ENCODE measurements at regions not wholly inside any gene's neighbourhood (a gene's known extent, or its start where the extent isn't known, plus 50 kb on each side); places are given as distances from the start of the nearest gene placed in this dataset.

DNA sequence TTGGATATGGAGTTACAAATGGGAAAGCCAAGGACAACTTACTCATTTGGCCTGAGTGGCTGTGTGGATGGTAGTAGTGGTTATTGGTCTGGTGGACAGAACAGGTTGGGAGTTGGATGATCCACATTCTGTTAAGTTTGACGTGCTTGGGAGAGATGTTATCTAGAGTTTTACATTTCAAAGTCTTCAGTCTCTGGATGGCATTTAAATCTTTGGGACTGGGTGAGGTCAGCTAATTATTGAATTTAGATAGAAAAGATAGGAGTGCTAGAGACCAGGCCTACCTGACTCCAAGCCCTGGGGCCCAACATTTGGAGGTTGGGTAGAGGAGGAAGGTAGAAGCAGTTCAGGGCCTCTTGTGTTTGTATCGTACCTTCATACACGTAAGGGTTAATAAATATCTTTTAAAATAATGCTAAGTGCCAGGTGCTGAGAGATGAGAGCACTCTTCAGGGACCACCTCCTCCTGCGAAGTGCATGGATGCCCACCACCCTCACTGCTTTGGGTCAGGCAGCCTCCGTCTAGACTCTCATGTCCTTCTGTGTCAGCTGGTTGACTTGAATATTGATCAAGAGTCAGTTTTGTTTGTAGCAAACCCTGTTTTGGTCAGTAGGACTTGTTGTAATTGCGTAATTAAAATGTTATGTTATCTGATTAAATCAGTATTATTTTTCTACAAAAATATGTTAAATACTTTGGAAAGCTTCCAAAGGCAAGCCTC, 460.4 kb upstream of the RGS6 start:
- H3K27ac Mint-ChIP-seq (ENCODE audit: unreplicated experiment), result no peak overlapping the region

DNA sequence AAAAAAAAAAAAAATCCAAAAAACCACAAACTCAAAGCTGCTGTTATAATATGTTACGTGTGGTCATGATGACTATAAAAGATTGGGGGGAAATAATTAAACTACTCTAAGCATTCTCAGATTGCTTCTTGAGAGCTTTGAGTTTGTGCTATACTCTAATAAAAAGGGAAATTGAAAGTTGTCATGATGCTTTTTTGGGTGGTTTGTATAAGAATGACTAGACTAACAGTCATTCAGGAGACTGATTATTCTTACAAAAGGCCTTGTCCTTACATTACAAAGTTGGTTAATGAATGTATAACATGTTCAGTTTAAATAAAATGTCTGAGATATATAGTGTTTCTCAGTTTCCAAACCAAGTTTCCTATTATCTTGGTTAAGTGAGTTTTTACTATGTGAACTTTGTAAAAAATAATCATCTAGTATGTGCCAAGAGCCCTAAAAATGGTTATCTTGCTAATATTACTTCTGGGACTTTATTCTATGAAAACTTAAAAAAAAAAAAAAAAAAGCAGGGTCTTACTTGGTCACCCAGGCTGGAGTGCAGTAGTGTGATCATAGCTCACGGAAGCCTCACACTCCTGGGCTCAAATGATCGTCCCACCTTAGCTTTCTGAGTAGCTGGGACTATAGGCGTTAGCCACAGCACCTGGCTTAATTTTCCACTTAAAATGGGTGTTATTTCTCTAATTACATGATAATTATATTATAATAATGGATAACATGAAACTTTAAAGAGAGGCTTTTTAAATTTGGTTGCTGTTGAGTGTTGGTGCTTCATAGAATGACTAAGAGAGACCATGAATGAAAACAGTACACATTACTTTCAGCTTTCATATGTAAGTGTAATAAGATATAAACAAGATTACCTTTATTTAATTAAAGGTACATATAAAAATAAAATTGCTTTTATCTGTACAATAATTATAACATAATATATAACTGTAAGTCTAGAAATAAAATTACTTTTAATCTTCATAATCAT, 459.6 kb upstream of the RGS6 start:
- Mint-ChIP-seq H3K27me3 (ENCODE audit: low read depth) (no peaks in the 10 kb centered on the region), H3K27ac (ENCODE audit: unreplicated experiment) (no peak overlapping the region), H3K4me3 (no peak overlapping the region)

More for the DNA sequence above, 460.4 kb upstream of the RGS6 start:
- no peak overlapping the region for H3K4me3 Mint-ChIP-seq
- no peaks in the 10 kb centered on the region for H3K9me3 Mint-ChIP-seq
- peaks cover 4% of the 10 kb centered on the region for H3K36me3 Mint-ChIP-seq (ENCODE audit: low read depth)
- no peak for TF ChIP-seq CTCF (conservative IDR thresholded peaks at IDR 0.05)
- no peak for DNase-seq (ENCODE audit: low read depth, low spot score)
- no peaks in the 10 kb centered on the region for H3K27me3 Mint-ChIP-seq (ENCODE audit: low read depth)
- H3K4me1 Mint-ChIP-seq, result no peaks in the 10 kb centered on the region

DNA sequence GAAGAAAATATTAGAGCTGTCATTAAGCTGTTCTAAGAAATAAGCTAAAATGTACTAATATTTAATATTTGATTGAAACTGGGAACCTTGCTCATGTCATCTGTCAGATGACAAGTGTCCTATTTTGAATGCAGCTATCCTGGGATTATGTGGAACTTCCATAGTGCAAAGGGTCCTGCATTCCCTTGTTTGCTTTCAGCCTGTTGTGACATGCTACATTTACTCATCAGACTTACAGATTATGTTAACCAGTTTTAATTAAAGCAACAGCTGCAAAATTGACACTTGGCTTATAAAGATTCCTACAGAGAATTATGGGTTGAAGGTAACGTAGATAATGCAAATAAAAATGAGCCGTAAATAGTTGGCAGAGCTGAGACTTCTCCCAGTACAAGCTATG, 458.4 kb upstream of the RGS6 start:
- no peak for TF ChIP-seq CTCF (conservative IDR thresholded peaks at IDR 0.05)
- peaks cover 4% of the 10 kb centered on the region for H3K4me1 Mint-ChIP-seq
- H3K36me3 Mint-ChIP-seq (ENCODE audit: low read depth), result peaks cover 3% of the 10 kb centered on the region
- H3K9me3 Mint-ChIP-seq, result no peaks in the 10 kb centered on the region
- no peak for DNase-seq (ENCODE audit: low read depth, low spot score)
- no peak overlapping the region for H3K27ac Mint-ChIP-seq (ENCODE audit: unreplicated experiment)
- no peak overlapping the region for H3K4me3 Mint-ChIP-seq
- H3K27me3 Mint-ChIP-seq (ENCODE audit: low read depth), result no peaks in the 10 kb centered on the region

More for the DNA sequence above, 459.6 kb upstream of the RGS6 start:
- no peak for TF ChIP-seq CTCF (conservative IDR thresholded peaks at IDR 0.05)
- H3K4me1 Mint-ChIP-seq, result no peaks in the 10 kb centered on the region
- no peak for DNase-seq (ENCODE audit: low read depth, low spot score)
- no peaks in the 10 kb centered on the region for H3K9me3 Mint-ChIP-seq
- H3K36me3 Mint-ChIP-seq (ENCODE audit: low read depth), result peaks cover 4% of the 10 kb centered on the region

DNA sequence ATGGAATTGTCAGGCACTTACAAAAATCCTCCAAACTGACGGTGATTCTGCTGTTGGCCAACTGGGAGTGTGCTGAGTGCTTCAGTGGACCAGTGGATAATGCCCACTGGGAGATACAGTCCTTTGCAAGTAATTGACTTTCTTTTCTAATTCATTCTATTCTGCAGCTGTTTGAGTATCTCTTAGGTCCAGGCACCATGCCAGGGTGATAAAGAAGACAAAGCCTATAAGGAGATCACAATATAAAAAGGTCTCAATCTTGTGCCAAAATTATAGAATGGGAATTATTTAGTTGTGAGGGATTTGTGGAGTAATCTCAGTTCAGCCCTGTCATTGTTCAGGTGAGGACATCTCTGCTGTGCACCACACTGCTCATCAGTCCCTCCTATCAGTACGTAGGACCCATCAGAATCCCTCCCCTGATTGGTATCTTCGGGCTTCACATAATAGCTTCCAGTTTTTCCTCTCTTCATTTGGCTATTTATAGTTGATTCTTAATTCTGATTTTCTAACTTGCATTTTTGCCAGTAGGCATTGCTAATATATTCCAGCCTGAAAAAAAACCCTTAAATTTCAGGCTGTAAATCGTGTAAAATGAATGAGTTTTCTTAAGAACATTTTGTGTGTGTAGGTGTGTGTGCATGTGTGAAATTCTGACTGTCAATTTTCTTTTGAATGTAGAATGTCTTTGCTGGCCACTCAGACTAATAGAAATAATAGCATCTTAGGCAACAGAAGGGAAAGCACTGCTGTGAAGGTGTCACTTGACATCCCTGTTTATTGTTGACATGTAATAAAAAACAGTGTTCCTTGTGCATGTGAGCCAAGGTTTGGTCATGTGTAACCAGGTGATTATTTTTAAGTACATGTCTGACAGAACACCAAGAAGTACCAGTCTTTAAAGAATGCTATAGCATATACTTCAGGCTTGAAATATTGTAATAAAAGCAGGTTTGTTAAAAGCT, 457.6 kb upstream of the RGS6 start:
- Mint-ChIP-seq H3K27ac (ENCODE audit: unreplicated experiment) (no peak overlapping the region), H3K9me3 (no peaks in the 10 kb centered on the region), H3K4me1 (peaks cover 4% of the 10 kb centered on the region), H3K4me3 (no peak overlapping the region), H3K36me3 (ENCODE audit: low read depth) (no peaks in the 10 kb centered on the region), H3K27me3 (ENCODE audit: low read depth) (no peaks in the 10 kb centered on the region)
- TF ChIP-seq CTCF (conservative IDR thresholded peaks at IDR 0.05), result no peak
- DNase-seq (ENCODE audit: low read depth, low spot score), result no peak

DNA sequence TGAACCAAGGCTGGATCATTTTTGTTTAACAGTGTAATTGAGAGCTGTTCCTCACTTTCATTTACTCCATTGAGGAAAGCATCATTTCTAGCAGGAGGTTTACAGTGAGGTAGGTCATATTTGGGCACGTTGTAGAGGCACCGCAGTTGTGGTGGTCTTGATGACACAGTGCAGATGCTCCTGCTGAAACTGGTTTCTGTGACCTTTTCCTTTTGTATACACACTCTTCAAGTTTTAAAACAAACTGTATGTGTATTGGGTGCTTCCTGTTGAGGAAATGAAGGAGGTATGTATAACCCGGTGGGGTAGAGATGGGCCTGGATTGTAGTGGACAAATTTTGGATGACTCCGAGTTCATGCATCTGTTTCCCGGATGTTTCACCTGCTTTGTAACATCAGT, 456.3 kb upstream of the RGS6 start:
- Mint-ChIP-seq H3K27ac (ENCODE audit: unreplicated experiment) (no peak overlapping the region), H3K4me1 (peaks cover 4% of the 10 kb centered on the region)
- TF ChIP-seq CTCF (conservative IDR thresholded peaks at IDR 0.05), result no peak

More for the DNA sequence above, 456.3 kb upstream of the RGS6 start:
- no peaks in the 10 kb centered on the region for H3K27me3 Mint-ChIP-seq (ENCODE audit: low read depth)
- no peak overlapping the region for H3K4me3 Mint-ChIP-seq
- no peaks in the 10 kb centered on the region for H3K36me3 Mint-ChIP-seq (ENCODE audit: low read depth)
- no peaks in the 10 kb centered on the region for H3K9me3 Mint-ChIP-seq
- DNase-seq (ENCODE audit: low read depth, low spot score), result no peak

All from neural crest cell (in vitro differentiated cells).